ENCODE measurements at regions not wholly inside any gene's neighbourhood (a gene's known extent, or its start where the extent isn't known, plus 50 kb on each side); places are given as distances from the start of the nearest gene placed in this dataset.

GRCh38 chr1:239126884-239127283, 259.5 kb upstream of the CHRM3 start:
- Histone ChIP-seq H3K4me3 (no peak overlapping the region), H3K79me2 (ENCODE audit: control insufficient read depth, insufficient read depth, low read length) (no peaks in the 10 kb centered on the region), H3K4me2 (ENCODE audit: insufficient read depth, low read length) (no peak overlapping the region), H3K9ac (ENCODE audit: insufficient read depth in 1 of 2, low read depth in 2 of 2, low read length in 2 of 2) (no peak overlapping the region), H3K36me3 (ENCODE audit: control insufficient read depth, insufficient read depth, low read length) (no peaks in the 10 kb centered on the region), H3K9me1 (ENCODE audit: control insufficient read depth, insufficient read depth, low read length) (no peaks in the 10 kb centered on the region), H3K27ac (ENCODE audit: extremely low read depth, low read depth, low read length) (no peak overlapping the region), H3K4me1 (replicated peaks in 1 of 2; ENCODE audit: control insufficient read depth in 2 of 2, insufficient read depth in 2 of 2, low read length in 2 of 2) (no peaks in the 10 kb centered on the region), H3K27me3 (ENCODE audit: control insufficient read depth in 2 of 2, insufficient read depth in 2 of 2, low read length in 2 of 2) (no peaks in the 10 kb centered on the region), H4K20me1 (replicated peaks; ENCODE audit: control insufficient read depth, insufficient read depth, low read length) (no peaks in the 10 kb centered on the region), H2AFZ (ENCODE audit: low read depth, low read length) (no peak overlapping the region), H3K9me3 (replicated peaks; ENCODE audit: control insufficient read depth, insufficient read depth, low read depth, low read length) (no peaks in the 10 kb centered on the region; the same call in 1 of the 2 replicates)
- FAIRE-seq (no peak), ATAC-seq (no peak), DNase-seq (ENCODE audit: extremely low read depth in 1 of 4, low spot score in 3 of 4) (no peak)
- intact Hi-C loops (cut with micrococcal nuclease): no loop called here
- CTCF ChIA-PET (ENCODE audit: low intra/inter-chr PET ratio): no interaction called here
- BruUV-seq (replicated peaks): no TSS peak
- WGBS (ENCODE audit: insufficient coverage, low coverage, missing lambda C conversion rate): 0% methylated on average over 3 of the region's 3 CpGs
- in situ Hi-C loops (cut with MboI): no loop called here
- no peak for TF ChIP-seq HMBOX1 (IDR thresholded peaks at IDR 0.05)
- TF ChIP-seq E2F3 (CRISPR knock-in tag; IDR thresholded peaks at IDR 0.05): no peak
- no peak for TF ChIP-seq ZFP36 (IDR thresholded peaks at IDR 0.05; ENCODE audit: low read depth, low read length, partially characterized antibody)
- no peak for TF ChIP-seq BMI1 (IDR thresholded peaks at IDR 0.05; ENCODE audit: low read length)
- TF ChIP-seq HINFP (tag; conservative IDR thresholded peaks at IDR 0.05; ENCODE audit: low read depth): no peak
- no peak for TF ChIP-seq HSF4 (CRISPR knock-in tag; IDR thresholded peaks at IDR 0.05; ENCODE audit: borderline replicate concordance)
- TF ChIP-seq DIDO1 (tag; IDR thresholded peaks at IDR 0.05; ENCODE audit: low read depth): no peak
- no peak for TF ChIP-seq ARID3B (CRISPR knock-in tag; IDR thresholded peaks at IDR 0.05; ENCODE audit: borderline replicate concordance)
- TF ChIP-seq EZH2 (IDR thresholded peaks at IDR 0.05; ENCODE audit: borderline replicate concordance, low read depth, low read length): no peak
- no peak for TF ChIP-seq SUPT5H (IDR thresholded peaks at IDR 0.05)
- TF ChIP-seq CBX8 (IDR thresholded peaks at IDR 0.05; ENCODE audit: borderline replicate concordance, extremely low read depth, low read depth, low read length, poor library complexity, severe bottlenecking): no peak
- no peak for TF ChIP-seq ARID4B (CRISPR knock-in tag; IDR thresholded peaks at IDR 0.05)
- POLR2A ChIA-PET: no interaction called here

Data from K562 (cell line).